Neural progenitor cell (in vitro differentiated cells): ENCODE measurements at regions not wholly inside any gene's neighbourhood (a gene's known extent, or its start where the extent isn't known, plus 50 kb on each side); places are given as distances from the start of the nearest gene placed in this dataset.
"Not testable (repeated sequence)": the region's sequence is repeated elsewhere in the genome, so short reads cannot be mapped to it uniquely, and the experiment has no call there.

Experiments used
- DNase-seq: peaks from one replicate; pipeline ENCODE4 v3.0.0-alpha.2; 2016; ENCODE audit warnings: low spot score
- H2AFZ ChIP-seq: fragments of 200-600 bp; sonication (generic); replicated peaks from 2 replicates; pipeline ENCODE4 v1.6.1; 2016; ENCODE audit warnings: antibody characterized with exemption
- H3F3A ChIP-seq: fragments of 200-600 bp; sonication (generic); 2 replicates; pipeline ENCODE4 v1.6.1; 2016; ENCODE audit warnings: antibody characterized with exemption, low read depth
- H3K27ac ChIP-seq: fragments of 200-600 bp; sonication (generic); 2 replicates; pipeline ENCODE4 v1.5.1; 2016; ENCODE audit warnings: mild to moderate bottlenecking
- H3K27me3 ChIP-seq: fragments of 200-600 bp; sonication (generic); 2 replicates; pipeline ENCODE4 v1.6.1; 2016; ENCODE audit warnings: mild to moderate bottlenecking, moderate library complexity
- H3K36me3 ChIP-seq: fragments of 200-600 bp; sonication (generic); 2 replicates; pipeline ENCODE4 v1.5.1; 2016
- H3K4me1 ChIP-seq: fragments of 200-600 bp; sonication (generic); 2 replicates; pipeline ENCODE4 v1.6.1; 2016; ENCODE audit warnings: mixed run types
- H3K4me2 ChIP-seq: fragments of 200-600 bp; sonication (generic); 2 replicates; pipeline ENCODE4 v1.6.1; 2016
- H3K4me3 ChIP-seq: fragments of 200-600 bp; sonication (generic); 2 replicates; pipeline ENCODE4 v1.5.1; 2016
- H3K79me2 ChIP-seq: fragments of 200-600 bp; sonication (generic); 2 replicates; pipeline ENCODE4 v1.6.1; 2016; ENCODE audit warnings: low read depth
- H3K9ac ChIP-seq: fragments of 200-600 bp; sonication (generic); 2 replicates; pipeline ENCODE4 v1.6.1; 2016
- H3K9me3 ChIP-seq: fragments of 200-600 bp; sonication (generic); 2 replicates; pipeline ENCODE4 v1.5.1; 2016; ENCODE audit warnings: low read depth
- H4K20me1 ChIP-seq: fragments of 200-600 bp; sonication (generic); 2 replicates; pipeline ENCODE4 v1.6.1; 2016; ENCODE audit warnings: low read depth
- H3K27ac Mint-ChIP-seq: 3 replicates; pipeline ENCODE4 v1.8.0; 2021; ENCODE audit warnings: mixed read lengths
- H3K27me3 Mint-ChIP-seq: 2 replicates; pipeline ENCODE4 v1.8.0; 2022; ENCODE audit warnings: low read depth, mild to moderate bottlenecking, inconsistent platforms, moderate library complexity, mixed read lengths; ENCODE audit not compliant: insufficient read depth
- H3K36me3 Mint-ChIP-seq: 3 replicates; pipeline ENCODE4 v1.8.0; 2021; ENCODE audit warnings: mixed read lengths
- H3K4me1 Mint-ChIP-seq: 3 replicates; pipeline ENCODE4 v1.8.0; 2021; ENCODE audit warnings: mixed read lengths
- H3K4me3 Mint-ChIP-seq: 3 replicates; pipeline ENCODE4 v1.8.0; 2021; ENCODE audit warnings: mild to moderate bottlenecking, moderate library complexity, mixed read lengths
- H3K9me3 Mint-ChIP-seq: 3 replicates; pipeline ENCODE4 v1.8.0; 2020; ENCODE audit warnings: mixed read lengths
- EZH2 ChIP-seq: fragments of 200-600 bp; sonication (generic); IDR thresholded peaks from 2 replicates; pipeline ENCODE4 v1.6.1; 2017; ENCODE audit warnings: antibody characterized with exemption, mild to moderate bottlenecking, moderate library complexity
- EZH2phosphoT487 ChIP-seq: fragments of 200-600 bp; sonication (generic); IDR thresholded peaks from 2 replicates; pipeline ENCODE4 v1.6.1; 2017; ENCODE audit warnings: antibody characterized with exemption
- TF ChIP-seq, protein P1 (sequence below): fragments of 200-600 bp; sonication (generic); IDR thresholded peaks from 2 replicates; pipeline ENCODE4 v1.5.1; 2017; ENCODE audit warnings: antibody characterized with exemption, mild to moderate bottlenecking

- no peak overlapping the region for H2AFZ ChIP-seq
- no peaks in the 10 kb centered on the region for H3K79me2 ChIP-seq
- H4K20me1 ChIP-seq = no peaks in the 10 kb centered on the region
- no peak for DNase-seq
- Mint-ChIP-seq H3K27me3 (no peaks in the 10 kb centered on the region), H3K36me3 (no peaks in the 10 kb centered on the region), H3K9me3 (no peaks in the 10 kb centered on the region), H3K4me3 (no peak overlapping the region), H3K4me1 (no peaks in the 10 kb centered on the region), H3K27ac (no peak overlapping the region)
- H3F3A ChIP-seq = no peaks in the 10 kb centered on the region
- no peaks in the 10 kb centered on the region for H3K9me3 ChIP-seq
- no peak overlapping the region for H3K9ac ChIP-seq
- no peaks in the 10 kb centered on the region for H3K4me1 ChIP-seq
- H3K4me2 ChIP-seq = no peak overlapping the region
- no peaks in the 10 kb centered on the region for H3K27me3 ChIP-seq
- TF ChIP-seq EZH2phosphoT487 (no peak), EZH2 (no peak)
- TF ChIP-seq, protein P1, sequence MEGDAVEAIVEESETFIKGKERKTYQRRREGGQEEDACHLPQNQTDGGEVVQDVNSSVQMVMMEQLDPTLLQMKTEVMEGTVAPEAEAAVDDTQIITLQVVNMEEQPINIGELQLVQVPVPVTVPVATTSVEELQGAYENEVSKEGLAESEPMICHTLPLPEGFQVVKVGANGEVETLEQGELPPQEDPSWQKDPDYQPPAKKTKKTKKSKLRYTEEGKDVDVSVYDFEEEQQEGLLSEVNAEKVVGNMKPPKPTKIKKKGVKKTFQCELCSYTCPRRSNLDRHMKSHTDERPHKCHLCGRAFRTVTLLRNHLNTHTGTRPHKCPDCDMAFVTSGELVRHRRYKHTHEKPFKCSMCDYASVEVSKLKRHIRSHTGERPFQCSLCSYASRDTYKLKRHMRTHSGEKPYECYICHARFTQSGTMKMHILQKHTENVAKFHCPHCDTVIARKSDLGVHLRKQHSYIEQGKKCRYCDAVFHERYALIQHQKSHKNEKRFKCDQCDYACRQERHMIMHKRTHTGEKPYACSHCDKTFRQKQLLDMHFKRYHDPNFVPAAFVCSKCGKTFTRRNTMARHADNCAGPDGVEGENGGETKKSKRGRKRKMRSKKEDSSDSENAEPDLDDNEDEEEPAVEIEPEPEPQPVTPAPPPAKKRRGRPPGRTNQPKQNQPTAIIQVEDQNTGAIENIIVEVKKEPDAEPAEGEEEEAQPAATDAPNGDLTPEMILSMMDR = no peak
- H3K4me3 ChIP-seq = no peak overlapping the region
- no peaks in the 10 kb centered on the region for H3K36me3 ChIP-seq
- no peak overlapping the region for H3K27ac ChIP-seq
These were observed 625.3 kb upstream of the LRRTM4 start for GRCh38 chr2:78147466-78147865.

- DNase-seq = no peak
- H3K36me3 ChIP-seq = no peaks in the 10 kb centered on the region
- H3K9me3 ChIP-seq = no peaks in the 10 kb centered on the region
- H3K4me3 ChIP-seq = no peak overlapping the region
- no peaks in the 10 kb centered on the region for H3K79me2 ChIP-seq
- Mint-ChIP-seq H3K4me1 (no peaks in the 10 kb centered on the region), H3K27ac (no peak overlapping the region), H3K27me3 (no peaks in the 10 kb centered on the region), H3K9me3 (no peaks in the 10 kb centered on the region), H3K36me3 (no peaks in the 10 kb centered on the region), H3K4me3 (no peak overlapping the region)
- H4K20me1 ChIP-seq = no peaks in the 10 kb centered on the region
- H3F3A ChIP-seq = no peaks in the 10 kb centered on the region
- no peaks in the 10 kb centered on the region for H3K4me1 ChIP-seq
- TF ChIP-seq, protein P1 = no peak
- TF ChIP-seq EZH2phosphoT487 (no peak), EZH2 (no peak)
- no peak overlapping the region for H2AFZ ChIP-seq
- H3K27me3 ChIP-seq = no peaks in the 10 kb centered on the region
- no peak overlapping the region for H3K4me2 ChIP-seq
- no peak overlapping the region for H3K9ac ChIP-seq
- H3K27ac ChIP-seq = no peak overlapping the region
These were observed 632.4 kb upstream of the LRRTM4 start for GRCh38 chr2:78154586-78154985.

DNA sequence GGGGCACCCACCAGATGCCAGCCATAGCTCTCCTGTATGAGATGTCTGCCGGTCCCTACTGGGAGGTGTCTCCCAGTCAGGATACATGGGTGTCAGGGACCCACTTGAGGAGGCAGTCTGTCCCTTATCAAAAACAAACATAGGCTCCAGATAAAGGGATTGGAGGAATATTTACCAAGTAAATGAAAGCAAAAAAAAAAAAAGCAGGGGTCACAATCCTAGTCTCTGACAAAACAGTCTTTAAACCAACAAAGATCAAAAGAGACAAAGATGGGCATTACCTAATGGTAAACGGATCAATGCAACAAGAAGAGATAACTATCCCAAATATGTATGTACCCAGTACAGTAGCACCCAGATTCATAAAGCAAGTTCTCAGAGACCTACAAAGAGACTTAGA, 640.0 kb upstream of the LRRTM4 start:
- Mint-ChIP-seq H3K36me3 (no peaks in the 10 kb centered on the region), H3K4me3 (no peak overlapping the region), H3K27me3 (no peaks in the 10 kb centered on the region), H3K9me3 (no peaks in the 10 kb centered on the region), H3K4me1 (no peaks in the 10 kb centered on the region), H3K27ac (no peak overlapping the region)
- no peak for DNase-seq
- Histone ChIP-seq H3K9ac (no peak overlapping the region), H4K20me1 (no peaks in the 10 kb centered on the region), H3K4me1 (no peaks in the 10 kb centered on the region), H3K79me2 (no peaks in the 10 kb centered on the region), H3K27me3 (no peaks in the 10 kb centered on the region), H3K36me3 (no peaks in the 10 kb centered on the region), H3K4me2 (no peak overlapping the region), H3K9me3 (no peaks in the 10 kb centered on the region), H3K4me3 (no peak overlapping the region), H2AFZ (no peak overlapping the region), H3K27ac (no peak overlapping the region), H3F3A (no peaks in the 10 kb centered on the region)
- TF ChIP-seq EZH2 = no peak
- no peak for TF ChIP-seq EZH2phosphoT487
- TF ChIP-seq, protein P1 = no peak

- H3K27ac Mint-ChIP-seq, H3K27me3 Mint-ChIP-seq, H3K9me3 Mint-ChIP-seq, H3K36me3 ChIP-seq, H3K4me1 Mint-ChIP-seq, H3F3A ChIP-seq, H4K20me1 ChIP-seq, H3K4me2 ChIP-seq, H2AFZ ChIP-seq, H3K9me3 ChIP-seq, H3K79me2 ChIP-seq, DNase-seq, H3K27ac ChIP-seq, H3K36me3 Mint-ChIP-seq, H3K4me3 Mint-ChIP-seq, H3K9ac ChIP-seq, H3K27me3 ChIP-seq, H3K4me3 ChIP-seq, H3K4me1 ChIP-seq: not testable (repeated sequence)
These were observed 650.0 kb upstream of the LRRTM4 start for GRCh38 chr2:78172157-78172556.
